HG03460 (cell line): ENCODE measurements at regions not wholly inside any gene's neighbourhood (a gene's known extent, or its start where the extent isn't known, plus 50 kb on each side); places are given as distances from the start of the nearest gene placed in this dataset.

Source experiments
- ATAC-seq: cut with Tn5 transposase; IDR thresholded peaks from one replicate; pipeline ENCODE4 v1.9.1; 2021; ENCODE audit not compliant: unreplicated experiment

DNA sequence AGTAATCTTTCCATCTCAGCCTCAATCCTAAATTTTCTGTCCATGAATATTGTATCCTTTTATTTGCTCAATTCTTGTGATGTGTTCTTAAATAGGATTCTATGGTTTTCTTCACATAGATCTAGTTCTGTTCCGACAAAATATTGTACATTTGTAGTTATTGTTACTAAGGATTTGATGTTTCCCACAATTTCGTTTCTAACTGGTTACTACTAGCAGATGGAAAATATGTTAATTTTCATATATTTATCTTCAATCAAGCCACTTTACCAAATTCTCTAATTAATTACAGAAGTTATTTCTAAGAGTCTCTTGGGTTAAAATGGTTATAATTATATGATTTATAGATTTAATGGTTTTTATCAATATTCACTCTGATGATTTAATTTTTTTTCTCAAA is 60.3 kb downstream of the SEC61B start:
- ATAC-seq, result no peak

DNA sequence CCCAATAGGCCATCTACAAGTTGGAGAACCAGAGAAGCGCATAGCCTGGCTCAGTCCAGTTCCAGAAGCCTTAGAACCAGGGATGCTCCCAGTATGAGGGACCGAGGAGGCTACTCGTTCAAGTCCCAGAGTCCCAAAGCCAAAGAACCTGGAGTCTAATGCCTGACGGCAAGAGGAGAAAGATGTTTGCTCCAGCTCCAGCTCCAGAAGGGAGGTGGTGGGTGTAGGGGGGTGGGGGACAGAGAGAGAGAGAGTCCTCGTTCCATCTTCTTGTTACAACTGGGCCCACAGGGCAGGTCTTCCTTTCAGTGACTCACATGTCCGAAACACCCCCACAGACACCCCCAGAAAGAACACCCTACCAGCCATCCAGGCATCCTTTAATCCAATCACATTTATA is 63.9 kb downstream of the SEC61B start:
- no peak for ATAC-seq

DNA sequence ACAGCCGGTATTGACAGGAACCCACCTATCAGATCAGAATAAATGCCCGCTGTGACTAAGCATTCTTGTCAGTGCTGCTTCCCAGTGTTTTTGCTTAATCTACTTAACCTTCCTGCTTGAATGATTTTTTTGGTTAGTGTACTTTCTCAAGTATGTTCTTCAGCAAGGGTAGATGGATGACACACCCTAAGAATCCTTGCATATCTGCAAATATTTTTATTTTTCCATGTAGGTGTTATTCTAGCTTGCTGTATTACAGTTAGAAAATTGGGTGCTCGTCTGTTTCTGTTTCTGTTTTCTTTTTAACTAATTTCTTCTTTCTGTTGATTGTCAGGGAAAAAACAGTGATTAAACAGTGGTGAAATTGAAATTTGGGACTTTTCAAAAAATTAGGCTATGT is 64.5 kb downstream of the SEC61B start:
- no peak for ATAC-seq

DNA sequence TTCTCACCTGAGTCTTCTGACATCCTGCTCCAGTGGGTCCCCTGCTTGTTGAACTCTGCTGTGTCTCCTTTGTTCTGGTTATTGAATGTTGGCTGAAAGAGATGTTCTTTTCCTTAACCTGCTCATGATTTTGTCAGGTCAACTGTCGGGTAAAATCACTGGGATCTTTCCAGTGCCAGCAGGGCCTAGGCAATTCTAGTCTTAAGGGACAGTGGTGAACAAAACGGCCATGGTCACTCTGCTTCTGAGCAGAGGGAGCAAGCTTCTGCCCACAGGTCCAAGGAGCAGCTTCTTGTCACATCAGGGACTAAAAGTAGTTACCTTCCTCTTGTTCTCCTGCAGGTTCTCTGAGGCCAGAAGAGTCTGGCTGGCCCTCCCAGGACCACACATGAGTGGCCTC is 65.6 kb downstream of the SEC61B start:
- ATAC-seq, result no peak

DNA sequence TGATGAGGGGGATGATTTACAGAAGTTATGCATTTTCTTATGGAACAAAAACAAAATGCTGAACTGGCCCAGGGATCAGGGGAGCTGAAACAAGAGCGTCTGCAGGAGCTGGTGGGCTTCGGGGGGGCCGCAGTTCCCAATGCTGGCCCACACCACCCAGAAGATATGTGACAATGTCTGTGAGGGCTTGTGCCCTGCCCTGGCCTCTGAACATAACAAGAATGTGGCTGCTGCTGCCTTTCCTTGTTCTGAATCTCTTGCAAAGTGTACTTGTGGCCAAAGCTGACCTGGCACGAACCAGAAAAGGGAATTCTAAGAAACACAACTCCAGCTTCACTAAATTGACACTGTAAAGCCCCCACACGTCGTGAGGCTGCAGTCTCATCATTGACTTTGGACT is 66.7 kb downstream of the SEC61B start:
- no peak for ATAC-seq

DNA sequence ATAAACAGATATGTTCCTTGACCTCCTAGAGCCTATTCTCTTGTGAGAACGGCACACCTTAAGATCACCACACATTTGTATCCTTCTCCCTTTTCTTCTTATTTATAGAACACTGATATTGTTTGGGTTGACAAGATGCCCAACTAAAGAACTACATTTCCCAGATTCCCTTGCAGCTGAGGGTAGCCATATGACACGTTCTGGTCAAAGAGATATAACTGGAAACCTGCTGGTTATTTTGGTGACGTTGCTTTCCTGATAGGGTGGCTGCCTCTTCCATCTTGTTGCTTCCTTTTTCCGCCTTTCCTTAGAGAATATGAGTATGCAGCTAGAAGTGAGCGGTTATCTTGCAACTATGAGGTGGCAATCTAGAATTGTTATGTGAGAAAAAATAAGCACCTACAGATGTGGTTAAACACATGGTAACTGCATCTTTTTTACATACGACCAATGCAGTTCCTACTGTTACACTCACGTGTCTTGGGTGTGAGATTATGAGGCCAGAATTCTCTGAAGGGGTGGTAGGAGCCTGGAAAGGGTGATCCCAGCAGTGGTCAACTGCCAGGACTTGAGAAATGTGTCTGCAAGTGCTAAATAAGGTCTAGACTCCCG is 72.9 kb downstream of the SEC61B start:
- ATAC-seq, result no peak

DNA sequence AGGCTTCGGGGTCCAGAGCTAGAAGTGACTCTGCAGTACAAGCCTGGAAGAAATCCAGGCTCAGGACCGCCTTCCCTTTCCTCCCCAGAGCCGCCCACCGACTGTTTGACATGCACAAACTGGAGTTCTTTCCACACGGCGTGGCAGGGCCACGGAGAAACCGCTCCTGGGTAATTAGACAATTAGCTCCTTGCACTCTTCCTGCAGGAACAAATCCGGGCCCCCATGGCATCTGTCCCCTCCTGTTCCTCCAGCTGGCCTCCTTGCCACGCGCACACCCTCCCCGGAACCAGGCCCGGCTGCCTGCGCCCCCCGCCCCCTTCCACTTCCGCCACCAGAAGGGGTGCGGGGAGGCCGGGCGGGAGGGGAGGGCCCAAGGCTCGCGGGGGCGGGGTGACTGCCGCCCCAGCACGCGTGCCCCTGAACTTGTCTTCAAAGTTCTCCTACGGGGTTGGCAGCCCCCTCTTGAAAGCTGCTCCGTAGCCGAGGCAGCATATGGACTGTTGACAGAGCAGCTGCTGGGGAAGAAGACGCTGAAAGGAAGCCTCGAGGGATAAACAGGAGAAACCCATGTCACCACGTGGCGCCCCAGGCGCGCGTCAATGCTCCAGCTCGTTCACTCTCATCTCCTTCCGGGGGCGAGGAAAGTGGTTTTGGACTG is 74.3 kb downstream of the SEC61B start:
- no peak for ATAC-seq

DNA sequence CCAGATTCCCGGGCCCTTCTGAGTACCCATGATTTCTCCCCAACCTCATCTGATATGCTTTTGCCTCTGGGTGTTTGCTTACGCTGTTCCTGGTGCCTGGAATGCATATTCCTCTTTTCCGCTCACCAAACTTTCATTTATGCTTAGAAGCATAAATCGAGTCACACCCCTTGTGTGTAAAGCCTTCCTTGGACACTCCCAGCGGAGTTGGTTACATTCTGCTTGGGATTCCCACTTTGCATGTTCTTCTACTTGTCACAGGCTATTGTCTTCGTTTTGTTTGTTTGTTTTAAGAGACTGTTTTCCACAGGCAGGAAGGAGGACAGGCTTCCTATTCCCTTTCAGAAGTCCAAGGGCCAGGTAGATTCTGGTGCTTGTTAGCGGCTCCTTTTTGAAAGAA is 76.5 kb downstream of the SEC61B start:
- no peak for ATAC-seq

DNA sequence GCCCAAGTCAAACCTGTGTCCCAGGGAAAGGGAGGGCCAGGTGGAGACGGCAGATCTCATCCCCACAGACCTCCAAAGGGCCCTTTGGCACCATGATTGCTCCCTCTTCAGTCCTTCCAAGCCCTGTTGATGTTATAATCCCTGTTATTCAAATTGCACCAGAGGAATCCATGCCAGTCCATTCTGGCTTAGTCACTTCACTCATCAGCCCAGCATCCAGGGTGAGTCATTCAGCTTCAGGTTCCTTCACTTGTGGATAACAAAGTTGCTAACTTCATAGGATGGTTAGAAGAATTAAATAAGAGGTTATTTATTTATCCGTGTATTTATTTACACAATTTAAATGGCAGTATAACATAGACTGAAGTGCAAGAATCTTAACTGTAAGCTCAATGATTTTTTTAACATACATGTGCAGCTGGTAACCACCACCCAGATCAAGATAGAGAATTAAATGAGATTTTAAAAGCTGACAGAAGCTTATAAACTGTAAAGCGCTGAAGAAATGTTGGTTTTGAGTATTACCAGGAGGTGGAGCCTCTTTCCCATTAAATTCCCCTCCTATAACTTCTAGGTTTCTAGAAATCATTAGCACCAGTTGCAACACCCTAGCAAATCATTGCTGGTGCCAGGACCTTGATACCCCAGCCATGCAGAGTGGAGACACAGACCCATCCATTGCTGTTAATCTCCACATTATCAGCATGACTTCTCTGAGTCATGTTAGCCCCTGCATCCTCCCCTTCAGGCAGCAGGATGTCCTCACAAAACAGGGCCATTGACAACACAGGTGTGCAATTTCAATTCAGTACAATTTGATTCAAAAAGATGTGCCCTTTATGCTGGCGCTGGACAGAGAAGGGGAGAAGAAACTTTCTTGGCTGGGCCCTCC is 77.4 kb downstream of the SEC61B start:
- no peak for ATAC-seq

DNA sequence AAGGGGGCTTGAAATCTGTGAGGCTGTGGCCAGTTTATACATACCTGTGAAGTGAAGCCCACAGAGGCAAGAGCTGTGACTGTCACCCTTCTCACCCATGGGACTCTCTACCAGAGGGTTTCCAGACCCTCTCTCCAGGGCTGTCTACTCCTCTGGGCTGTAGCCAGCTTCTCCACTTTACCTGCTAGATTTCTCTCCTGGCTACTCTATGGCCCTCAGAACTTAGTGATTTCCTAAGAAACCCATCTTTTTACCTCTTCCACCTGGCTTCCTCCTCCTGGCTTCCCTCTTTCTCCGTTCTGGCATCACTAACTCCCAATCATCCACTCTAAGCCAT is 78.0 kb downstream of the SEC61B start:
- no peak for ATAC-seq

DNA sequence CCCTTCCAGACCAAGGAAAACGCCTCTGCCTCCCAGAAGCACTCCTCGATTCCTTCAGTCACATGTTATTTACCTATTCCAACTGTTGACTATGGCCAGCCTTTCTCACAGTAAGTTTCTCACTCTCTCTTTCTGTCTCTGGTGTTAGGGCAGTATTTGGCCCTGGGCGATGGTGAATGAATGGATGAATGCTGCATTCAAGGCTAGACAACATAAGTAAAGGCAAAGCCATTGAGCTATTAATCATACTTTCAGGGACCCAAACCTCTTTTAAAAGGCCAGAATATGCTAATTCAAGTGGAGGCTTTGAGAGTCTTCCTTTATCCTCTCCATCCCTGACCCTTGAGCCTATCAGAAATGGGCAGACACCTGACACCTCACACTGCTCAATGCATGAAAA is 78.5 kb downstream of the SEC61B start:
- ATAC-seq, result no peak

DNA sequence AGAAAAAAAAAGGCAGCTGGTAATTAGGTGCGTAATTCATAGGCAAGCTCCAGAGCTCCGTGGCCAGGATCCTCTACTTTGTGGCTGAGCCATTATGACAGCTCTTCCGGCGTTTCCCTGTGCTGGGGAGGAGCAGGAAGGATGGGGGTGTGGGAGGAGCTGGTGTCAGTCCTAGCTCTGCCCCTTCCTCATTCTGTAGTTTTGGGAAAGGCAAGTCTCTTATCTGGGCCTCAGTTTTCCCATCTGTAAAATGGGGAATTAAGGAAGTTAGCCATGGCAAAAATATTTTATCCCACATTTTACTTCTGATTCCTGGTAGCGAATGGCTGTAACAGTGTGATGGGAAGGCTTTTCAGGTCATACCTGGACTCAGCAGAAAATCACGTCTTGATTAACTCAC is 81.1 kb downstream of the SEC61B start:
- no peak for ATAC-seq

DNA sequence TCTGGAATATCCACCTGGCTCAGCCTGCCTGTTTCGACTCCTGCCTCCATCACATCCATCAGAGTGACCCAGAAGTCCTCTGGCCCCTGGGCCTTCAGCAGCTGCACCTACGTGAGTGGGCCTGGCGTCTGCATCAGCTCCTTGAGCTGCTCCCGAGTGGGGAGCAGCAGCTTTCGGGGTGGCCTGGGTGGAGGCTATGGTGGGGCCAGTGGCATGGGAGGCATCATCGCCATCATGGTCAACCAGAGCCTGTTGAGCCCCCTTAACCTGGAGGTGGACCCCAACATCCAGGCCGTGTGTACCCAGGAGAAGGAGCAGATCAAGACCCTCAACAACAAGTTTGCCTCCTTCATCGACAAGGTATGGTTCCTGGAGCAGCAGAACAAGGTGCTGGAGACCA is 83.0 kb downstream of the SEC61B start:
- no peak for ATAC-seq

DNA sequence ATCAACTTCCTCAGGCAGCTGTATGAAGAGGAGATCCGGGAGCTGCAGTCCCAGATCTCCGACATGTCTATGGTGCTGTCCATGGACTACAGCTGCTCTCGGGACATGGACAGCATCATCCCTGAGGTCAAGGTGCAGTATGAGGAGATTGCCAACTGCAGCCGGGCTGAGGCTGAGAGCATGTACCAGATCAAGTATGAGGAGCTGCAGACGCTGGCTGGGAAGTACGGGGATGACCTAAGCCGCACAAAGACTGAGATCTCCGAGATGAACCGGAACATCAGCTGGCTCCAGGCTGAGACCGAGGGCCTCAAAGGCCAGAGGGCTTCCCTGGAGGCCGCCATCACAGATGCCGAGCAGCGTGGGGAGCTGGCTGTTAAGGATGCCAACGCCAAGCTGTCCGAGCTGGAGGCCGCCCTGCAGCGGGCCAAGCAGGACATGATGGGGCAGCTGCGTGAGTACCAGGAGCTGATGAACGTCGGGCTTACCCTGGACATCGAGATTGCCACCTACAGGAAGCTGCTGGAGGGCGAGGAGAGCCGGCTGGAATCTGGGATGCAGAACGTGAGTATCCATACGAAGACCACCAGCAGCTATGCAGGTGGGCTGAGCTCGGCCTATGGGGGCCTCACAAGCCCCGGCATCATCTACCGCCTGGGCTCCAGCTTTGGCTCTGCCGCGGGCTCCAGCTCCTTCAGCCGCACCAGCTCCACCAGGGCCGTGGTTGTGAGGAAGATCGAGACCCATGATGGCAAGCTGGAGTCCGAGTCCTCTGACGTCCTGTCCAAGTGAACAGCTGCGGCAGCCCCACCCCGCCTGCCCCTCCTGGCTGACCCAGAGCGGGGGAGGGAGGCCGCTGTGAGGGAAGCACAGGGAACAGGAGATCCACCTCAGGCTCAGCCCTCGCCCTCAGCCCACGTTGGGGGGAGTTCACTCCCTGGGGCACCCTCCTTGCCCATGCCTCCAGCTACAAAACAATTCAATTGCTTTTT is 84.0 kb downstream of the SEC61B start:
- no peak for ATAC-seq

DNA sequence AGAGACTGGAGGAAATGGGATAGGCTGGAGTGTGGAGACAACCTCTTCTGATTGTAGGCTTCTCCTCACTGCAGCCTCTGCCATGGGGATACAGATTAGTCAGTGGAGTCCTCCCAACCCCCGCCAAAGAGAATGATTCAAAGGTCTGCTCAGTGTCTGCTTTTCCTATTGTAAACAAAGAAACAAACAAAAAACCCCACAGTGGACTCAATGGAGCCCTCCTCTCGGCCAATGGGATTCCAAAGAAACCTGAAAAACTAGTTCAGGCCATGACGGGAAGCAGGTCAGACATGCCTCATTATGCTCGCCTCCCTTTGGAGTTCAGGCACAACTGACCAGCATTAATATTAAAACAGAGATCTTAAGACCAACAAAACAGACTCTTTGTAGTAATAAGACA is 85.8 kb downstream of the SEC61B start:
- no peak for ATAC-seq

DNA sequence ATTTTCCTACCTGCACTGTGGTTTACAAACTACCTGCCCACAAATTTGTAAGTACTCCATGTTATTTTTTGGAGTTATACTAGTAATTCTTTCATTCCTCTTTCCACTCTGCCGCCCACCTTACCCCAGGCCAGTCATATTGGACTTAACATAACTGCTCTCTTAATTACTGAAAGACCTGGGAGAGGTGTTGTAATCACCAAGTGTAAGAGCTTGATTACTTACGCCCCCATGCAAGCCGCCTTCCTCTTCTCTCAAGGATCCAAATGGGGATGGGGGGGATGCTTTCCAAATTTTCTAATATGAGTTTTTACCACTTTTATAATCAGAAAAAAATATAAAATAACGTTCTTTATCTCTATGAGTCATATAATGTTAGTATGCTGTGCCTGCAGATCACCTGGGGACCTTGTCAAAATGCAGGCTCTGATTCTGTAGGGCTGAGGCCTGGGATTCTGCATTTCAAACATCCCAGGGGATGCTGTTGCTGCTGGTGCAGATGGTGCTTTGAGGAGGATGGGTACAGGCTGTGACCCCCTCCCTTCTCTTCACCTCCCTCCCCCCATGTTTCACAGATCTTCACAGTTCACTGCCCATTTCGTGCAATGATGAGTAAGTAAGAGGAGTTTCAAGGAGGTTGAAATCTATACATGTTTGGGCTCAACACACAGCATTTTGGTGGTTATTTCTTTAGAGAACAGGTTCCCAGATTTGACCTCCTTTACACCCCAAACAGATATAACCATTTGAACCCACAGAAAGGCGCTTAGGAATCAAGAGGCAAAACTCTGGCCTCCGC is 87.3 kb downstream of the SEC61B start:
- ATAC-seq, result no peak

DNA sequence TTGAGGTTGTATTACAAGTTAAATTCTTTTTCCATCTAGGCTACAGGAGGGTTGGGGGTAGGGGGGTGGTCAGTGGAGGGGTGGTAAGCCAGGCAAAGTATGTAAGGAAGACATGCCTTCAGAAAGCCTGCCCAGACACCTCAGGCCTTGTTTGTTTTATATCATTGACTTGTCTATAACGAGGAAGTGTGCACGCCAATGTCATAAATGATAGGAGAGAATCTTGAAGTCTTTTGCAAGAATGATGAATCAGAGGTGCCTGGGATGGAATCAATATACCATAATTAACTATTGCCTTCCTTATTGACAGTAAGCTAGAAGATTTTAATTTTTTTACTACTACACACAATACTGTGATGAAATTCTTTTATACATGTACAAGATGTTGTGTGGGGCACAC is 90.7 kb downstream of the SEC61B start:
- no peak for ATAC-seq

DNA sequence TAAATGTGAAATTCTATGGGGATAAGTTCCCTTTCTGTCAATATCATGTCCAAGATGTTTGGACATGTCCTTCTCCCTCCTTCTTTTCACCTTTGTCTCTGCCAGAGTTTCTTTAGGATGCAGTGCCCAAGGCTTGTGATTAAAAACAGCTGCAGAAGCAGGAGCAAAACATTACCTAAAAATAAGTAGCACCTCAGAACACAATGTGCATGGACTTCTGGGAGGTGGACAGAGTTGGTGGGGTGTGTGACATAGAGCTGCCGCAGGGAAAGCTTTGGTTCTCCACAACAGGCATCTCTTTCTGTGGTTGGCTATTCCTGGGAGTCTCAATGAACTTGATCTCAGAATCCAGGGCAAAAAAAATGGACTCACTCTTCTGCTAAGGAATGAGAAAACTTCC is 97.0 kb downstream of the SEC61B start:
- ATAC-seq, result no peak

DNA sequence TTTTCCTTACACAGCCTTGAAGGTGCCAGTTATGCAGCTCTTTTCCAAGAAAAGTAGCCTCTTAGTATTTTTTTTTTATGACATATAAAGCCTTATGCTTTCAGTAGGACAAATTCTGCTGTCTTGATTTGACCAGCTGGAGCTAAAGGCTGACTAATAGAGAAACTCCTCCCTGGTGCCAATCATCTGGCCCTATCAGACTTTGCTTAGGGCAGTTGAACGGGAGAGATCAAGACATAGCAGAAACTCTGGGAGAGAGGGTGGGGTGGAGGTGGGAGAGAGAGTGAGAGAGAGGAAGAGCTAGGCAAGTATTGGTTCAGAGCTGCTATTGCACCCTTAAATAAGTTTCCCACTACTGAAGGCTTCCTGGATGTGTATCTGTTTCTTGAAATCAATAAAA is 100.2 kb downstream of the SEC61B start:
- no peak for ATAC-seq
